Activated T-cell treated with anti-CD3 and anti-CD28 coated beads, Interleukin-2, amount 50 U/mL, for 72 hours (primary cell): ENCODE measurements at regions not wholly inside any gene's neighbourhood (a gene's known extent, or its start where the extent isn't known, plus 50 kb on each side); places are given as distances from the start of the nearest gene placed in this dataset.

Experiments
- ATAC-seq, 2 donors: fragments of 150-1000 bp; cut with Tn5 transposase; replicated peaks in 1 of 2; 2 replicates each; pipeline ENCODE4 v1.10.0; 2021; ENCODE audit warnings: moderate library complexity in 2 of 2, mild to moderate bottlenecking in 1 of 2
- DNase-seq, 2 donors: peaks; one replicate each; pipeline ENCODE4 v3.0.0; 2021 to 2022; ENCODE audit warnings: mixed read lengths in 1 of 2
- H3K27ac Mint-ChIP-seq: one replicate; pipeline ENCODE4 v1.8.0; 2022; ENCODE audit warnings: mild to moderate bottlenecking, moderate library complexity, mixed read lengths
- H3K27me3 Mint-ChIP-seq: one replicate; pipeline ENCODE4 v1.8.0; 2022; ENCODE audit warnings: low read depth, mixed read lengths
- H3K36me3 Mint-ChIP-seq, 2 donors: one replicate each; pipeline ENCODE4 v1.8.0; 2022; ENCODE audit warnings: mixed read lengths in 2 of 2, mild to moderate bottlenecking in 1 of 2; ENCODE audit not compliant: insufficient read depth in 2 of 2
- H3K4me1 Mint-ChIP-seq: one replicate; pipeline ENCODE4 v1.8.0; 2022; ENCODE audit warnings: low read depth, mixed read lengths
- H3K4me3 Mint-ChIP-seq, 2 donors: one replicate each; pipeline ENCODE4 v1.8.0; 2022; ENCODE audit warnings: mild to moderate bottlenecking in 2 of 2, mixed read lengths in 2 of 2, moderate library complexity in 2 of 2
- H3K9me3 Mint-ChIP-seq, 2 donors: one replicate each; pipeline ENCODE4 v1.8.0; 2022; ENCODE audit warnings: mixed read lengths in 2 of 2

GRCh38 chr10:32163071-32163761, 107.0 kb upstream of the KIF5B start:
- ATAC-seq = no peak
- no peaks in the 10 kb centered on the region for H3K36me3 Mint-ChIP-seq
- no peaks in the 10 kb centered on the region for H3K9me3 Mint-ChIP-seq
- H3K27me3 Mint-ChIP-seq = peaks cover 9% of the 10 kb centered on the region
- no peaks in the 10 kb centered on the region for H3K4me1 Mint-ChIP-seq
- H3K4me3 Mint-ChIP-seq = no peak overlapping the region
- DNase-seq = no peak
- no peak overlapping the region for H3K27ac Mint-ChIP-seq

DNA sequence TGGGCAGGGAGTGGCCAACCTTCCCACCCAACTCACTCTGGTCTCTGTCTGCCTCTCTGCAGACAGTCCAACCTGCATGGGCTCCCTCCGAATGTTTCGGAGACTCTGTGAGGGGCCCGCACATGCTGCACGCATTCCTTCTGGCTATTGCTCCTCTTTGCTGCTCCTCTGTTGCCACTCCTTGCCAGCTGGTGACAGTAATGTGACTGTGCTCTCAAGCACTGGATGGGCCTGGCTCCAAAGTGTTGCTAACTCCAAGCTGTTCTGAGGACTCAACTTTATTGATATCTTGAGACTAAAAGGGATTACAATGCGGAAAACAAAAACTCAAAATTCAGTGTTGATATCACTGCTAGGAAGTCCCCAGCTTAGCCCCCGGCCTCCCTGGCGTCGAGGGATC, 105.4 kb upstream of the KIF5B start:
- no peak for ATAC-seq
- Mint-ChIP-seq H3K36me3 (no peaks in the 10 kb centered on the region), H3K4me3 (no peak overlapping the region), H3K27me3 (peaks cover 9% of the 10 kb centered on the region), H3K4me1 (no peaks in the 10 kb centered on the region), H3K27ac (no peak overlapping the region), H3K9me3 (no peaks in the 10 kb centered on the region)
- no peak for DNase-seq

GRCh38 chr10:32160864-32161263, 104.6 kb upstream of the KIF5B start:
- Mint-ChIP-seq H3K9me3 (no peaks in the 10 kb centered on the region), H3K27ac (no peak overlapping the region), H3K36me3 (no peaks in the 10 kb centered on the region), H3K4me1 (no peaks in the 10 kb centered on the region), H3K4me3 (no peak overlapping the region), H3K27me3 (peaks cover 9% of the 10 kb centered on the region)
- ATAC-seq = no peak
- DNase-seq = no peak

DNA sequence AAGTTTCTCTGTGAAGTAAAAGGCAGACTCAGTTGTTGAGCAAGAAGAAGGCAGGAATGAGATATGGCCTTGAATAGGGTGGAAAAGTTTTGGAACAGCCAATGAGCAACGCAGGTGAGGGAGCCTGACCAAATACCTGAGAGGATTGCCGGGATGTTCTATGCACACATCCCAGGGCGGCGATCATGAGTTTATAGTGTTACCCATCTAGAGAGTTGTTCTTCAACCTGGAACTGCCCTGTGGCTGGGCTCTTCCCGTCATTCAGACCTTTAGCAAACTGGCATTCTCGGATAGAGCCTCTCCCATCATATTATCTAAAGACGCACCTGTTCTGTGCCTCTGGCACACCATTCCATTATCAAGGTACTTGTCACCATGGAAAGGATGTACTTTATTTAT, 103.0 kb upstream of the KIF5B start:
- ATAC-seq (no peak), DNase-seq (no peak)
- H3K27me3 Mint-ChIP-seq = no peaks in the 10 kb centered on the region
- H3K9me3 Mint-ChIP-seq = peaks cover 3 to 5% of the 10 kb centered on the region in 2 donors
- H3K36me3 Mint-ChIP-seq = peaks cover 0 to 3% of the 10 kb centered on the region in 2 donors
- H3K4me3 Mint-ChIP-seq = no peak overlapping the region
- no peaks in the 10 kb centered on the region for H3K4me1 Mint-ChIP-seq
- no peak overlapping the region for H3K27ac Mint-ChIP-seq

- Mint-ChIP-seq H3K27ac (no peak overlapping the region), H3K27me3 (no peaks in the 10 kb centered on the region), H3K4me1 (peaks cover 10% of the 10 kb centered on the region), H3K9me3 (peaks cover 3 to 7% of the 10 kb centered on the region in 2 donors), H3K4me3 (no peak overlapping the region), H3K36me3 (peaks cover 5 to 9% of the 10 kb centered on the region in 2 donors)
- ATAC-seq = no peak
- DNase-seq = no peak
These were observed 99.8 kb upstream of the KIF5B start for GRCh38 chr10:32156031-32156495.

DNA sequence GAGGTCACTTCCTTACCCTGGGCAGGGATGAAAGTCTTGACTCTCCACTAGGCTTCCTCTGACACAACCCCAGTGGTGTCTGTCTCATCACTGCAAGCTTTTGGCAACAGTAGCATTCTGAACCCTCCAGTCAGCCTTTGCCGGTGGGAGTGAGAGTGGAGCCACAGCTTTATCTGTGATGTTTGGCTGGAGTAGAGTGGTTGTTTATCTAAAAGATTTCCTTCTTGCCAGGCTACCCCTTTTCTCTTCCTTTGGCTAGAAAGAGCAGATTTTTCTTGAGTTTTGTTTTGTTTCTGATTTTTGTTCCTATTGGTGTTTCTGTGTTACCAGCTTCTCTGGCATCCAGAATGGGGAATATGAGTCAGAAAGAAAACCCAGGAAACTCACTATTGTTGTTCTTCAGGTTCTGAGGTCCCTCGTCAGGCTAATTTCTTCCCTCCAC, 98.9 kb upstream of the KIF5B start:
- DNase-seq = no peak
- peaks cover 3 to 7% of the 10 kb centered on the region in 2 donors for H3K9me3 Mint-ChIP-seq
- no peak for ATAC-seq
- no peak overlapping the region for H3K4me3 Mint-ChIP-seq
- H3K27ac Mint-ChIP-seq = no peak overlapping the region
- peaks cover 5 to 9% of the 10 kb centered on the region in 2 donors for H3K36me3 Mint-ChIP-seq
- H3K27me3 Mint-ChIP-seq = no peaks in the 10 kb centered on the region
- H3K4me1 Mint-ChIP-seq = peaks cover 20% of the 10 kb centered on the region

DNA sequence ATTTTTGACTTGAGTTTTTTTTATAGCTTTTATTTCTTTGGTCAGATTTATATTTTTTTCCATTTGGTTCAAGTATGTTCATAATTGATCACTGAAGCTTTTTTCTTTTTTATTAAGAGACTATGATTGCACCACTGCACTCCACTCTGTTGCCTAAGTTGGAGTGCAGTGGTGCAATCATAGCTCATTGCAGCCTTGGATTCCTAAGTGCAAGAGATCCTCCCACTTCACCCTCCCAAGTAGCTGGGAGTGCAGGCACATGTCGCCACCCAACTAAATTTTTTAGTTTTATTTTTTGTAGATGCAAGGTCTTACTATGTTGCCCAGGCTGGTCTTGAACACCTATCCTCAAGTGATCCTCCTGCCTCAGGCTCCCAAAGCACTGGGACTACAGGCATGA, 97.7 kb upstream of the KIF5B start:
- H3K36me3 Mint-ChIP-seq = peaks cover 5 to 9% of the 10 kb centered on the region in 2 donors
- ATAC-seq = no peak
- peaks cover 32% of the 10 kb centered on the region for H3K4me1 Mint-ChIP-seq
- H3K27me3 Mint-ChIP-seq = no peaks in the 10 kb centered on the region
- H3K27ac Mint-ChIP-seq = no peak overlapping the region
- no peak for DNase-seq
- no peak overlapping the region for H3K4me3 Mint-ChIP-seq
- H3K9me3 Mint-ChIP-seq = peaks cover 3 to 7% of the 10 kb centered on the region in 2 donors

DNA sequence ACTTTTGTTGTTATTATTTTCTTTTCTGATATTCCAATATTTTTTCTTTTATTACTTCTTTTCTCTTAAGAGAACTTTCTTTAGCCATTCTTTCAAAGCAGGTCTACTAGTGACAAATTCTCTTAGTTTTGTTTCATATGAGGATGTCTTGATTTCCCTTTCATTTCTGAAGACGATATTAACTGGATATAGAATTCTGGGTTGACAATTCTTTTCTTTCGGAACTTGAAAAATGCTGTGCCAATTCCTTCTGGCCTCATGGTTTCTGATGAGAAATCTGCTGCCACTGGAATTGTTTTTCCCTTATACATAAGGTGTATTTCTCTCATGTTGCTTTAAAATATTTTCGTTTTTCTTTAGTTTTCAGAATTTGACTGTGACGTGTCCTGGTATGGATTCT, 97.0 kb upstream of the KIF5B start:
- H3K36me3 Mint-ChIP-seq = peaks cover 5 to 9% of the 10 kb centered on the region in 2 donors
- no peak overlapping the region for H3K4me3 Mint-ChIP-seq
- peaks cover 3 to 7% of the 10 kb centered on the region in 2 donors for H3K9me3 Mint-ChIP-seq
- H3K27ac Mint-ChIP-seq = no peak overlapping the region
- peaks cover 35% of the 10 kb centered on the region for H3K4me1 Mint-ChIP-seq
- no peaks in the 10 kb centered on the region for H3K27me3 Mint-ChIP-seq
- DNase-seq = no peak
- ATAC-seq = no peak

GRCh38 chr10:32151871-32152270, 95.6 kb upstream of the KIF5B start:
- peaks cover 3 to 7% of the 10 kb centered on the region in 2 donors for H3K9me3 Mint-ChIP-seq
- peaks cover 35% of the 10 kb centered on the region for H3K4me1 Mint-ChIP-seq
- no peak overlapping the region for H3K27ac Mint-ChIP-seq
- DNase-seq (no peak), ATAC-seq (no peak)
- H3K27me3 Mint-ChIP-seq = no peaks in the 10 kb centered on the region
- H3K4me3 Mint-ChIP-seq = no peak overlapping the region
- H3K36me3 Mint-ChIP-seq = peaks cover 5 to 9% of the 10 kb centered on the region in 2 donors

- peak overlapping the region; percentile 64 to 65 for H3K4me3 Mint-ChIP-seq
- no peaks in the 10 kb centered on the region for H3K27me3 Mint-ChIP-seq
- DNase-seq = peak in 1 of 2 donors; percentile 7
- ATAC-seq = peak; percentile 56 to 59
- H3K36me3 Mint-ChIP-seq = peaks cover 5 to 9% of the 10 kb centered on the region in 2 donors
- peak overlapping the region; percentile 53 for H3K27ac Mint-ChIP-seq
- peaks cover 35% of the 10 kb centered on the region for H3K4me1 Mint-ChIP-seq
- peaks cover 3 to 7% of the 10 kb centered on the region in 2 donors for H3K9me3 Mint-ChIP-seq
These were observed 94.4 kb upstream of the KIF5B start for GRCh38 chr10:32150532-32151101.

GRCh38 chr10:32149252-32149955, 93.2 kb upstream of the KIF5B start:
- Mint-ChIP-seq H3K36me3 (peaks cover 5 to 6% of the 10 kb centered on the region in 2 donors), H3K27ac (peak overlapping the region; percentile 46), H3K4me3 (peak overlapping the region; percentile 58 to 64), H3K27me3 (no peaks in the 10 kb centered on the region), H3K9me3 (peaks cover 0 to 2% of the 10 kb centered on the region in 2 donors), H3K4me1 (peaks cover 35% of the 10 kb centered on the region)
- ATAC-seq = peak; percentile 82 to 87
- peak; percentile 51 to 53 for DNase-seq

- Mint-ChIP-seq H3K4me3 (peak overlapping the region; percentile 58 to 64), H3K27ac (peak overlapping the region; percentile 20), H3K9me3 (peaks cover 0 to 2% of the 10 kb centered on the region in 2 donors), H3K27me3 (no peaks in the 10 kb centered on the region), H3K36me3 (peaks cover 5 to 6% of the 10 kb centered on the region in 2 donors), H3K4me1 (peaks cover 35% of the 10 kb centered on the region)
- DNase-seq = no peak
- peak in 1 of 2 donors; percentile 49 for ATAC-seq
These were observed 92.6 kb upstream of the KIF5B start for GRCh38 chr10:32148864-32149251.

GRCh38 chr10:32147730-32148129, 91.5 kb upstream of the KIF5B start:
- H3K27ac Mint-ChIP-seq = no peak overlapping the region
- no peak overlapping the region for H3K4me3 Mint-ChIP-seq
- no peaks in the 10 kb centered on the region for H3K9me3 Mint-ChIP-seq
- no peaks in the 10 kb centered on the region for H3K27me3 Mint-ChIP-seq
- ATAC-seq = no peak
- H3K4me1 Mint-ChIP-seq = peaks cover 35% of the 10 kb centered on the region
- peaks cover 1 to 3% of the 10 kb centered on the region in 2 donors for H3K36me3 Mint-ChIP-seq
- no peak for DNase-seq
